NCI-H82 (cell line): ENCODE measurements at regions not wholly inside any gene's neighbourhood (a gene's known extent, or its start where the extent isn't known, plus 50 kb on each side); places are given as distances from the start of the nearest gene placed in this dataset.
A peak's percentile ranks its signal among the peaks of the same experiment; 100 is the strongest.

Experiments
- DNase-seq: peaks from one replicate; lab custom pipeline; 2025; lab: John Stamatoyannopoulos, UW

- DNase-seq: no peak
Observed at GRCh38 chr20:11128721-11129120, 454.9 kb upstream of the JAG1 start.

DNA sequence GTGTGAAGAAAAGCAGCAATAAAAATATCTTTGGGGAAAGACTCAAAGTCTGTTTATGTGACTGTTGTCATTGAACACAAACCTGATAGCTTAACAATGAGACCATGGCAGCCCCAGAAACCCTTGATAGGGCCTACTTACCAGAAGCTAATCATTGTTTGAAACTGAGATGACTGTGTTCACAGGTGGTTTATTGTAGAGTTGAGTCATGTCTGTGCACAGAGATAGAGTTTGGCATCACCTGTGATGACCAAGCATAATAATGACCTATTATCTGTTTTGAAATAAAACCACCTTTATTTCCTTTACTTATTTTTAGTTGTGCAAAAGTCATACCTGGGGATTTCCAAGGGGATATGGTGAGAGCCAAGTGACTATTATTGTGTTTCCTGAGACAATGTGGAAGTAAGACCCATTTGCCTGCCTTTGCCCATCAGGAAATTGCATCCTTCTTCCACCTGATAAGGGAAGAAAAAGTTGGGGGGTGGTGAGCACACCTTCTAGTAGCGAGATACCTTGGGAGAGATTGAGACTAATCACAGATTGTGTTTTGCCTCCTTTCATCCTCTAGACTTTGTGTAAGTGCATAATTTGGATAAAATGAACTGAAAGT is 456.9 kb upstream of the JAG1 start:
- no peak for DNase-seq

DNA sequence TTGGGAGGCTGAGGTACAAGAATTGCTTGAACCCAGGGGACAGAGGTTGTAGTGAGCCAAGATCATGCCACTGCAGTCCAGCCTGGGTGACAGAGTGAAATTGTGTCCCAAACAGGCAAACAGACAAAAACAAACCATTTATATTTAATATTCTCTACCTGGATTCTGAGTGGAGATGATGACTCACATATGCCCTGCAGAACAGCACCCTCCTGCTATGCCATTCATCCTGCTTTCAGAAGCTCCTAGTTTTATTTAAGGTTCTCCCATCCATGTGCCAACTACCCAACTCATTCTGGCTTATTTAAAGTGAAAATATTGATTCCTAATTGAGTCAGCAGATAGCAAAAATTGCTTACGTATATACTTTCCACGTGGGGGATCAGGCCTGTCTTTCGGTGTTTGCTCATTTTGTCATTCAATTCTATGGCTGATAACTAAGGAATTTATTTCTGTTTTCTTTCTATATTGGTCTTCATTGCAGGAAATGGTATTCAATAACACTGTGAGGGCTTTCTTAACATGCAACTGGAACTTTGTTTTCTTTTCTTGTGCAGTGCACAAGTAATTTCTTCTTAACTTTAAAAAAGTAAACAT is 459.1 kb upstream of the JAG1 start:
- no peak for DNase-seq

DNA sequence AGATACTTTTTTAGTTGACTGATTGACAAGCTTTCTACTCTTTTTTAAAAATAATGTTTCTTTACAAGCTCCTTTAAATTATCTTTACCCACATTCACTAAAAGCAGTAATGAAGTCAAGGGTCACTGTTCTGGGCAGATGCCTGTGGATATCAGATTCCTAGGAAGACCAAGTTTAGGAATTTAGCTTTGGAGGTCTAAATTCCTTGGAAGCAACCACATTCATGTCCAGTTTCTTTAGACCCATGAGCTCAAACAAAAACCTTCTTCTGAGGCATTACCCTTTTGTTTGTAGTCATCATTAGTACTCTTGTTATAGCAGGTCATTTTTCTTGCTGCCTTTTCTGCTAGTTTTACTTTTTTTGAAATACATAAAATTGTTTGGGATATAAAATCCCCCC is 462.9 kb upstream of the JAG1 start:
- no peak for DNase-seq

DNA sequence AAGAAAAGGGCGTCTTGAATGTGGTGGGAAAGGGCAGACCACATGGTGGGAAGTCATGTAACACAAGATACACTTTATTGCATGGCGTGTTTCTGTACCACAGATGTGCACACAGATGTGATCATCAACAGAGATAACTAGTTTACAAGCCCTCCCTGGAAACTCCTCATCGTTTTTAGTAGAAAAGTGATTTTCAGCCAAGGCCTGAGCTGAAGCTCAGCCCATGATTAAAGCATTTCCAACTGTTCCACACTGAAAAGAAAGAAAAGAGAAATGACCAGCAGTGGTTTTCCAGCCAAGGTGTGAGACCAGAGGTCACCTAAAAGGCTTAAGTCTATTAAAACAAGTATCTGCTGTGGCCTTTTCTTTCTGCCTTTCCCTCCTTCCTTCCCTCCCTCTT is 463.9 kb upstream of the JAG1 start:
- no peak for DNase-seq

DNA sequence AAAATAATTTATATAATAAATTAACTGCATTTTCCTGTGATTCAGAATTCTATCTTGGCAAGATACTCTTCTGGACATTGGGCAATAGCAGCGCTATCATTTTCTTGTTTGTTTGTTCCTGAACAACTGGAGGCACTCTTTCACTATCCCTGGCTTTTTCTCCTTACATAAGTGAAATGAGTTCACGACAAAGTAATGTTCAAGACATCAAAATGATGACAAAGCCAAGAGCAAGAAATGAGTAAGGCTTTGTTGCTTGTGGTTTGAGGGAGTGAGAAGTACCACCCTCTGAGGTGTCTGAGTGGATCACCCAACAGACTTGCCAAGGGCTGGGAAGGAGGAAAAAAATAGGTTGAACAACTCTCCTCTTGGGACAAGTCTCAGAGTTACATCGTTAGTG is 466.6 kb upstream of the JAG1 start:
- no peak for DNase-seq

DNA sequence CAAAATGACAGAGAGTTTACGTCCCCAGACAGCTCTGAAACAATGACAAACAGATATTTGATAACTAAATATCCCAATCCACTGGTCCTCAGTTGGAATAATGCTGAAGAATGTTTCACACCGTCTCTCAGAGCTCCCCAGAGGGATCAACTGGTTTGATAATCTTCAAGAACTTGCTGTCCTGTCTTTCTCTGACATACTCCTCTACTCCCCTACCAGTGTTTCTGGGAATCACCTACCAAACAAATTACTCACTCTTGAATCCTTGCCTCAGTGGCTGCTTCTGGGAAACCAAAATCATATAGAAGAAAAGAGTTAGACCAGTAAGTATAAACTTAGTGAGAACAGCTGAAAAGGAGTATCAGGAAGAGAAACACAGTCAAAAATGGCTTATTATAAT is 469.7 kb upstream of the JAG1 start:
- no peak for DNase-seq

DNA sequence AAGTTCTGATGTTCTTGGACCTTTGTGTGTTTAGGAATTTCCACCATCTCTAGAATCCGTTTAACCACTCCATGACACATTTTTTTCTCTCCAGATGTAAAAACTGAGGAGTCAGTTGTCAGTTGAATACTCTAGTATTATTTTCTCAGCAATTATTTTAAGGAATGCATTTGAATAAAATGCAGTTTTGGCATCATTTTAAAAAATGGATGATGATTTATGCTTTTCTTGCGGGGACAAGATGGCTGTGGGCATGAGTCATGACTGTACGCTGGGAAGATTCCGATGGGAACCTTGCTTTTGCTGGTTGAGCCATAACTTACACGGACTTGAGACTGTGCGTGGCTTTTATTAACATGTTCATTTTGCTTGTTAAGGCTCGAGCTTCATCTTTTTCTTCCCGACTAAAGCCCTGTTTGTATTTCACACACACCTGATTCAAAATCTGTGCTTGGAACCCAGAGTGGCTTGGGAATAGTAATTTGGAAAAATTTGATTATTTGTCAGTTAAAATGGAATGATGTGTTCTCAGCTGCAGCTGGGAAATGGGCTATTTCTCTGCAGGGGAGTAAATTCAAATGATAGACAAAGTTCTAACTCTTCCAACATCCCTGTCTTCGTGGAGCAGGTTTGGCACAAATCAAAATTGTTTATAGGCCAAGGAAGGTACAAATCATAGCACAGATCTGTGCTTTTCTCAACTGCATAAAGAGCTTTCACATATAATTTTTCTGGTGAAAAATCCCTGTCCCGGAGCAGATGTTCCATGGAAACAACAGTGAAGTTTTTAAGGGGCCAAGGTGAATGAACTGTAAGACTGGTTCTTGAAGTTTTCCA is 470.5 kb upstream of the JAG1 start:
- no peak for DNase-seq

GRCh38 chr20:11145616-11146015 is 471.8 kb upstream of the JAG1 start:
- no peak for DNase-seq

- no peak for DNase-seq
Observed at GRCh38 chr20:11153819-11154218, 480.0 kb upstream of the JAG1 start.

- no peak for DNase-seq
Observed at GRCh38 chr20:11155156-11155756, 481.5 kb upstream of the JAG1 start.

- peak; percentile 3 for DNase-seq
Observed at GRCh38 chr20:11156922-11157321, 483.1 kb upstream of the JAG1 start.

DNA sequence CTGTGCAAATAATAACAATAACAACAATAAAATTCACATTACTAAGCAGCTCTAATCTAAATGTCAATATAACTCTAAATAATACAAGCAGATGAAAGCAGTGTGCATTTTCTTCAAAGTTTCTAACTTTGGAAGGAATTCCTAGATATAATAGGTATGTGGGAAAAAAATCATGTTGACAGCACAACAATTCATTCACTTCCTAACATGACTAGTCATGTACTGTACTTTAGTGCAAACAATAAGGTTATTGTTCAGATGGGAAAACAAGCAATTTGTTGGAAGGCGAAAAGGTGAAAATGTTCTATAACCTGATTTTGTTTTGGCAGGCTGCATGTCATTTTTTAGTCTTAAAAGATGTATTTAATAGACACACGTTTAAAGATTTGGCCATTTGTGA is 484.3 kb upstream of the JAG1 start:
- DNase-seq: no peak

- DNase-seq: no peak
Observed at GRCh38 chr20:11158589-11158988, 484.8 kb upstream of the JAG1 start.

- DNase-seq: no peak
Observed at GRCh38 chr20:11159728-11160127, 485.9 kb upstream of the JAG1 start.

DNA sequence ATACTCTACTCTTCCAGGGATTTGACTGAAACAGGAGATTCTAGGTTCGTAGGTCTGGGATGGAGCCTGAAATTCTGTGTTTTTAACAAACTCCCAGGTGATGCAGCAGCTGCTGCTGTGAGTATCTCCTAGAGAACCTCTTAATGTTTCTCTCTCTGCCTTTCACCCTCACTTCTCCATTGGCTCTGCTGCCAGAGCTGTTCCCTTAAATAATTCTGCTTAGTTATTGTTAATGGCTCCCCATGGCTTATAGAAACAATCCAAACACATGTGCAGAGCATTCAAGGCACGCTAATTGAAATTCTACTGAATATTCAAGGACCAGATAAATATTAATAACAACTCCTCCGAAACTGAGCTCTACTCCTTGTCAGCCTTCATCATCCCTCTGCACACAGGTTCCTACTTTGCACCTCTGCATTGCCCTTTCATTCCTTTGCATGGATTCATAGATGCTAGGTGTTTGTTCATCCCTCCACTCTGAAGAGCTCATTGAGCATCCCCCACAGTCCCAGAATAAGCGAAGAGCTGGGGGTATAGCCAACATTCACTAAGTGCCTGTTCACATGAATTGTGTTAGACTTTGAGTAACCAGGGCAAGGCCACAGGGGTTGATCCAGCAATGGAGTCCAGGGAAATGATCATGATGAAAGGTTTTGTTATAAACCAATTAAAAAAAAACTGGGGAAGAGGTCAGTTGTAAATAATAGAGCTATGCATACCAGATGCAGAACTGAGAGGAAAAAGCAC is 488.4 kb upstream of the JAG1 start:
- no peak for DNase-seq

DNA sequence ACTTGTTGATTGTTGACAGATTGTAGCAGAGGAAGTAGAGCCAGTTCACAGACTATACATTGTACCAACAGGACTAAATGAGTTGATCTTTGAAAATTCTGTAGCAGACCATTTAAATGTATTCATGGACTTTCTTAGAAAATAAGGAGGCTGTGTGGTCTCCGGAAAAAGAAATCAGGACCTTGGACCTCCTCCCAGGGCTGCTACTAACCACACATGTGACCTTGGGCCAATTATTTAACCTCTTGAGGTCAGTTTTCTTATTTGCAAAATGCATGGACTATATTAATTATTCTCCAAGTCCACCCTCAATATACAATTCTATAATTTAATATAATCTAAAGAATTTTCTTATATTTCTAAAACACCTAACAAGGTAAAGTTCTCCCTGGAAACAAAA is 492.0 kb upstream of the JAG1 start:
- no peak for DNase-seq

DNA sequence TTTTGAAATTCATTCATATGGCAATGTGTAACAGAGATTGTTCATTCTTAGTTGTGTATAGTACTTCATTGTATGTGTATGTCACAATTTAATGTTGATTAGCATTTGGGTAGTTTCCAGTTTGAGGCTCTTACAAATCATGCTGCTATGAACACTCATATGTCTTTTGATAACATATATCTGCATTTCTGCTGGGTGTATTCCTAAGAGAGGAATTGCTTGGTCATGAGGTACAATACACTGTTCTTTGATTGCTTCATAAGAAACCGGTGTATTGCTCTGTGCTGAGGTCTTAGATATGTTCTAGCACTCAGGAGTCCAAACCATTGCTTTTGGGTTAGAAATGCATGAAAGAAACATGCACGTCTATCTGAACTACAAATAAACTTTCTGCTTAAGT is 492.9 kb upstream of the JAG1 start:
- DNase-seq: no peak

DNA sequence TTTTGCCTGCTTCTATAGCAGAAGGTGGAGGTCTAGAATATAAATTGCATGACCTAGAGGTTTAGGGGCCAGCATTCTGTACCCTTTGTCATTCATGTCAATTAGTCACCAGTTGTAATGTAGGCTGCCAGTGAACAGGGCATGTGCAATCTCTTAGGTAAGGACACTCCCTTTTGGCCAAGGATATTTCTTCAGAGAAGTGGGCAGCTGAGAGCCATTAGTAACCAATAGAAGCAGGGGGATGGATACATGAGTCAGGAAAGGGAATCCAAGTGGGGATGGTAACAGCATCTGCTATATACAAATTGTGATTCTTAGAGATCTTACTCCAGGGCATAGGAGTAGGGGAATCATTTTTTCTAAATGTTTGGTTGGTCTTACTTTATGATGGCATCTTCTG is 494.2 kb upstream of the JAG1 start:
- no peak for DNase-seq

GRCh38 chr20:11170025-11170424 is 496.2 kb upstream of the JAG1 start:
- DNase-seq: no peak

- no peak for DNase-seq
Observed at GRCh38 chr20:11170565-11170964, 496.8 kb upstream of the JAG1 start.

- DNase-seq: no peak
Observed at GRCh38 chr20:11172881-11173280, 499.1 kb upstream of the JAG1 start.
